PFSK-1 (cell line): ENCODE measurements at regions not wholly inside any gene's neighbourhood (a gene's known extent, or its start where the extent isn't known, plus 50 kb on each side); places are given as distances from the start of the nearest gene placed in this dataset.

Experiments
- POLR2AphosphoS5 ChIP-seq: IDR thresholded peaks from 2 replicates; pipeline ENCODE4 v1.6.1; 2012; ENCODE audit warnings: low read depth, mild to moderate bottlenecking, control low read depth, low read length, moderate library complexity
- SIN3A ChIP-seq: IDR thresholded peaks from 2 replicates; pipeline ENCODE4 v1.6.1; 2012; ENCODE audit warnings: mild to moderate bottlenecking, low read length, moderate library complexity, borderline replicate concordance; ENCODE audit not compliant: insufficient read depth

GRCh38 chr11:23564370-23564769 lies 704.1 kb upstream of the CCDC179 start:
- TF ChIP-seq SIN3A (no peak), POLR2AphosphoS5 (no peak)
